Body of pancreas (tissue), 4 donors: ENCODE measurements at regions not wholly inside any gene's neighbourhood (a gene's known extent, or its start where the extent isn't known, plus 50 kb on each side); places are given as distances from the start of the nearest gene placed in this dataset.

ENCODE experiments used
- ATAC-seq: fragments of 150-250 bp; one replicate; pipeline ENCODE4 v1.9.1; 2016
- DNase-seq, 4 donors: peaks; one replicate each; pipeline ENCODE4 v3.0.0-alpha.2; 2019
- H3K27ac ChIP-seq, 4 donors: fragments of 200-600 bp; sonication (generic); 1 replicate in 3 of 4; 2 replicates in 1 of 4; pipeline versions ENCODE4 v1.5.1 to v1.6.1; 2016 to 2019; ENCODE audit warnings: mild to moderate bottlenecking in 1 of 4, mixed read lengths in 1 of 4, moderate library complexity in 1 of 4
- H3K27me3 ChIP-seq, 2 donors: fragments of 200-600 bp; sonication (generic); one replicate each; pipeline ENCODE4 v1.6.0; 2016; ENCODE audit warnings: mild to moderate bottlenecking in 1 of 2
- H3K36me3 ChIP-seq, 2 donors: fragments of 200-600 bp; sonication (generic); replicated peaks in 1 of 2; 2 replicates each; pipeline ENCODE4 v1.5.1; 2016; ENCODE audit warnings: low read depth in 2 of 2; ENCODE audit not compliant: insufficient read depth in 1 of 2
- H3K4me1 ChIP-seq: fragments of 200-600 bp; sonication (generic); one replicate; pipeline ENCODE4 v1.6.0; 2016
- H3K4me3 ChIP-seq, 2 donors: fragments of 200-600 bp; sonication (generic); 1 replicate in 1 of 2; 2 replicates in 1 of 2; pipeline ENCODE4 v1.5.1; 2016 to 2019
- H3K9me3 ChIP-seq, 3 donors: fragments of 200-600 bp; sonication (generic); 1 replicate in 2 of 3; 2 replicates in 1 of 3; pipeline ENCODE4 v1.5.1; 2016
- CTCF ChIP-seq, 7 experiments: fragments of 450-650 bp in 4 of 7; fragments of 200-600 bp in 3 of 7; sonication (generic) in 3 of 7; IDR thresholded peaks; one replicate each; pipeline ENCODE4 v1.5.1; 2016 to 2019; ENCODE audit warnings: antibody characterized with exemption in 7 of 7
- POLR2A ChIP-seq, 3 donors: fragments of 450-650 bp; IDR thresholded peaks; one replicate each; pipeline ENCODE4 v1.6.1; 2016; ENCODE audit warnings: antibody characterized with exemption in 3 of 3, mild to moderate bottlenecking in 2 of 3
- WGBS, 2 donors: methylation state at CpG; one replicate each; pipeline ENCODE4 v1.1.5; 2017; 5-methylcytosine and 5-hydroxymethylcytosine counted together
- intact Hi-C: fragments of 100-400 bp; cut with DNase I; formaldehyde crosslinking; loops from one replicate; pipeline ENCODE4 v1.15.1; 2023

- no peaks in the 10 kb centered on the region for H3K9me3 ChIP-seq
- no peaks in the 10 kb centered on the region for H3K27me3 ChIP-seq
- H3K27ac ChIP-seq, result no peak overlapping the region
- DNase-seq, result no peak
- ATAC-seq, result no peak
- H3K4me3 ChIP-seq, result no peak overlapping the region
- intact Hi-C loops, result no loop called here
- no peaks in the 10 kb centered on the region for H3K4me1 ChIP-seq
- no peaks in the 10 kb centered on the region for H3K36me3 ChIP-seq
- 71 to 80% methylated on average over 3 of the region's 3 CpGs for WGBS, 2 donors
- TF ChIP-seq CTCF (IDR thresholded peaks at IDR 0.05) (no peak), POLR2A (IDR thresholded peaks at IDR 0.05) (no peak)
Observed at GRCh38 chr2:21253311-21254027, 129.7 kb downstream of the TDRD15 start.

- WGBS, 2 donors, result 67 to 77% methylated on average over 6 of the region's 6 CpGs
- Histone ChIP-seq H3K27me3 (no peaks in the 10 kb centered on the region), H3K27ac (no peak overlapping the region), H3K4me3 (no peak overlapping the region), H3K9me3 (no peaks in the 10 kb centered on the region), H3K36me3 (no peaks in the 10 kb centered on the region), H3K4me1 (no peaks in the 10 kb centered on the region)
- ATAC-seq, result no peak
- no peak for DNase-seq
- no peak for TF ChIP-seq POLR2A (IDR thresholded peaks at IDR 0.05)
- no peak for TF ChIP-seq CTCF (IDR thresholded peaks at IDR 0.05)
- intact Hi-C loops, result no loop called here
Observed at GRCh38 chr2:21254170-21254965, 130.6 kb downstream of the TDRD15 start.

GRCh38 chr2:21256006-21256405, 132.2 kb downstream of the TDRD15 start:
- intact Hi-C loops, result no loop called here
- ATAC-seq, result peak; percentile 24
- H3K4me1 ChIP-seq, result no peaks in the 10 kb centered on the region
- no peaks in the 10 kb centered on the region for H3K27me3 ChIP-seq
- 44 to 60% methylated on average over 5 of the region's 5 CpGs for WGBS, 2 donors
- no peak overlapping the region for H3K4me3 ChIP-seq
- no peak overlapping the region for H3K27ac ChIP-seq
- peak in 2 of 4 donors; percentile 13 to 73 for DNase-seq
- no peaks in the 10 kb centered on the region for H3K36me3 ChIP-seq
- no peak for TF ChIP-seq CTCF (IDR thresholded peaks at IDR 0.05)
- TF ChIP-seq POLR2A (IDR thresholded peaks at IDR 0.05), result no peak
- no peaks in the 10 kb centered on the region for H3K9me3 ChIP-seq

- Histone ChIP-seq H3K4me3 (no peak overlapping the region), H3K27ac (no peak overlapping the region), H3K36me3 (no peaks in the 10 kb centered on the region), H3K9me3 (no peaks in the 10 kb centered on the region), H3K27me3 (no peaks in the 10 kb centered on the region), H3K4me1 (no peaks in the 10 kb centered on the region)
- ATAC-seq, result no peak
- intact Hi-C loops, result no loop called here
- WGBS, 2 donors, result 65 to 70% methylated on average over 2 of the region's 2 CpGs
- no peak for DNase-seq
- TF ChIP-seq POLR2A (IDR thresholded peaks at IDR 0.05), result no peak
Observed at GRCh38 chr2:21257621-21258020, 133.9 kb downstream of the TDRD15 start.

GRCh38 chr2:21258082-21258481, 134.3 kb downstream of the TDRD15 start:
- Histone ChIP-seq H3K27ac (no peak overlapping the region), H3K4me3 (no peak overlapping the region), H3K9me3 (no peaks in the 10 kb centered on the region), H3K36me3 (no peaks in the 10 kb centered on the region), H3K4me1 (no peaks in the 10 kb centered on the region), H3K27me3 (no peaks in the 10 kb centered on the region)
- ATAC-seq (no peak), DNase-seq (no peak)
- intact Hi-C loops, result no loop called here
- WGBS, 2 donors, result 46 to 54% methylated on average over 4 of the region's 4 CpGs
- no peak for TF ChIP-seq POLR2A (IDR thresholded peaks at IDR 0.05)
- TF ChIP-seq CTCF (IDR thresholded peaks at IDR 0.05), result no peak
